ENCODE measurements at regions not wholly inside any gene's neighbourhood (a gene's known extent, or its start where the extent isn't known, plus 50 kb on each side); places are given as distances from the start of the nearest gene placed in this dataset.

DNA sequence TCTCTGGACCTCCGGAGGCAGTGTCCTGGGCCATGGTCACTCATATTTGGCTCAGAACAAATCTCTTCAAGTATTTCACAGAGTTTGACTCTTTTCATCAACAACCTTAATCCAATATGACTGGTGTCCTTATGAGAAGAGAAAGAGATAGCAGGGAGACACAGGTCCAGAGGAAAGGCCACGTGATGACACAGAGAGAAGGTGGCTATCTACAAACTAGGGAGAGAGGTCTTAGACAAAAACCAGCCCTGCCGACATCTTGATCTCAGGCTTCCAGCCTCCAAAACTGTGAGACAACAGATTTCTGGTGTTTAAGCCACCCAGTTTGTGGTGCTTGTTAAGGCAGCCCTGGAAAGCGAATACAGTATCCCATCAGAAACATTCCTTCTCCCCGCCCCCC lies 237.1 kb upstream of the PROK2 start:
- Histone ChIP-seq H3K27ac (no peak overlapping the region), H3K9ac (no peak overlapping the region), H3K4me1 (no peaks in the 10 kb centered on the region), H3K36me3 (no peaks in the 10 kb centered on the region), H4K20me1 (no peaks in the 10 kb centered on the region), H3K4me3 (no peak overlapping the region), H3K4me2 (no peak overlapping the region), H3K9me3 (no peaks in the 10 kb centered on the region), H3K27me3 (no peaks in the 10 kb centered on the region)
- TF ChIP-seq Cebpa-rat (IDR thresholded peaks at IDR 0.05), result no peak

DNA sequence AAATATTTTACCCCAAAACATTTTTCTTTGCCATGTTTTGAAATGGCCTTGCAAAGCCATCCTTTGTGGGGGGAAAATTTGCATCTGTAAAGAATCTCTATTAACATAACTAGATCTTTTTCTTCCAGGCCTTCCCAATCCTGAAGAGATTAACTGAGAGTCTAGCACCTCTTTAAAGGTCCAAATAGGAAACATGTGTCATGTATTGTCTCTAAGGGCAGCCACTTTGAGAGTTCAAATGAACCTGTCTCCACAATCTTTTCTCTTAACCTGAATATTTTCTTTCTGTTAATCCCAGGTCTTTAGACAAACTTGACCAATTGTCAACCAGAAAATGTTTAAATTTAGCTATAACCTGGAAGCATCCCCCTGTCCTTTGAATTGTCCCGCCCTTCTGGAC lies 236.6 kb upstream of the PROK2 start:
- H4K20me1 ChIP-seq, result no peaks in the 10 kb centered on the region
- no peak overlapping the region for H3K9ac ChIP-seq
- no peaks in the 10 kb centered on the region for H3K36me3 ChIP-seq
- H3K27ac ChIP-seq, result no peak overlapping the region
- no peak for TF ChIP-seq Cebpa-rat (IDR thresholded peaks at IDR 0.05)
- H3K27me3 ChIP-seq, result no peaks in the 10 kb centered on the region
- no peak overlapping the region for H3K4me2 ChIP-seq
- H3K4me1 ChIP-seq, result no peaks in the 10 kb centered on the region
- H3K4me3 ChIP-seq, result no peak overlapping the region
- H3K9me3 ChIP-seq, result no peaks in the 10 kb centered on the region

DNA sequence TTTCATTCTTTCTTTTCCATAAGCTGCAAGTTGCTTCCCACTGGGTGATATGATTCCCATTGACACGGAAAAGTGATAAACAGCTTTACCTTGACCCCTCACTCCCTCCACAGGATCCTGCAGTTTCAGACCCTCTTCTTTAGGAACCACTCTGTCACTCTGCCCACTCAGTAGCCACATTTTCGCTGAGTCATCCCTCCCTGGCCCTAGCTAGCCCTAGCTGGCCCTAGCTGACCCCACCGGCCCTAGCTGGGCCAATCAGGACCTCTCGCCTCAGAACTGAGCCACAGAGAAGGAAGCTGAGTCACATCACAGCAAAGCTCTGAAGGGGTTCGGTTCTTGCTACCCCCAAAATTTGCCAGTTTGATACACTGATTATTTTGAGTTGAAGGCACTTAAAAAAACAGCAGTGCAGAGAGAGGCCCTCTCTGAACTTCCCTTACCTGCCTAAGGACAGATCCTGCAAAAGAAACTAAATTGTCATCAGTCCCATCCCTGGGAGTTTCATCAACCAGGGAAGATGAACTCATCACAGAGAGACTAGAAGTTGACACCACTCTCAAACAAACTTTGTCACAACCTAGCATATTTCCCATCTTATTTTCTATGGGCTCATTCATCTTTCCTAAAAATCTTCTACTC lies 233.5 kb upstream of the PROK2 start:
- no peak overlapping the region for H3K4me3 ChIP-seq
- H3K4me1 ChIP-seq, result no peaks in the 10 kb centered on the region
- no peaks in the 10 kb centered on the region for H4K20me1 ChIP-seq
- H3K27me3 ChIP-seq, result no peaks in the 10 kb centered on the region
- TF ChIP-seq Cebpa-rat (IDR thresholded peaks at IDR 0.05), result no peak
- no peak overlapping the region for H3K9ac ChIP-seq
- no peak overlapping the region for H3K27ac ChIP-seq
- no peaks in the 10 kb centered on the region for H3K9me3 ChIP-seq
- no peak overlapping the region for H3K4me2 ChIP-seq
- H3K36me3 ChIP-seq, result no peaks in the 10 kb centered on the region

DNA sequence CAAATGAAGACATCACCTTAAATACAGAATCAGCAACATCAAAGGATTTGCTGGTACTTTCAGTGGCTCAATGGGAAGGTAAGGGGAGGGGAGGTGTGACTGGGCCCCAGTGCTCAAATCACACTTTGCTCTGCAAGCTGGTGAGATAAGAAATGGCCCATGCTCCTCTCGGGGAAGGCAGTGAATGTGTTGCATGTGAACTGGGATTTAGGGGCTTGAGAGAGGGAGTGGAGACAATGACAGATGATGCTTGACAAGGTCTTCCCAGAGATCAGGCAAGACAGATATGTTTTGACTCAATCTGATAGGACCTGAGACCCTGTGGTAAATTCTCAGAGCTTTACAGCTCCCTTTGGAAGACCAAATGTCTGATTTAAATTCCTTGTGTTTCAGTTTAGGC lies 233.0 kb upstream of the PROK2 start:
- Histone ChIP-seq H3K27ac (no peak overlapping the region), H3K4me3 (no peak overlapping the region), H3K27me3 (no peaks in the 10 kb centered on the region), H3K9me3 (no peaks in the 10 kb centered on the region), H3K4me2 (no peak overlapping the region), H3K36me3 (no peaks in the 10 kb centered on the region), H3K9ac (no peak overlapping the region), H4K20me1 (no peaks in the 10 kb centered on the region), H3K4me1 (no peaks in the 10 kb centered on the region)
- TF ChIP-seq Cebpa-rat (IDR thresholded peaks at IDR 0.05), result no peak

DNA sequence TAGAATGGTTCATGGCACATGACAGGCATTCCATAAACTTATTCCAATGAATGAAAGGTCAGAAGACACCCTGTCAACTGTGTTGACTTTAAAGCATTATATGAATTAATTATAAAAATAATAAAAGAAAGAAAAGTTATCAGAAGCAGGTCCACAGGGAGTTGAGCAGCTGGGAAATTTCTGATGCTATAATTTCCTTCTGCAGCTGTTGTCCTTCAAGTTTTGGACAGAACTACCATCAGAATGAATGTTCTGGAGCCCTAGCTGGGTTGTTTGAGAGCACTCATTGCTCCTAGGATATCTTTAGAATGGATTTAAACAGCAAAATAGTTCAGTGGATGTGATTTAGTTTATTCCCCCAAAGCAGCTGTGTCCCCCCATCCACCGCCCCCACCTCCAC lies 232.4 kb upstream of the PROK2 start:
- H3K27me3 ChIP-seq, result no peaks in the 10 kb centered on the region
- no peaks in the 10 kb centered on the region for H4K20me1 ChIP-seq
- H3K4me1 ChIP-seq, result no peaks in the 10 kb centered on the region
- H3K36me3 ChIP-seq, result no peaks in the 10 kb centered on the region
- no peaks in the 10 kb centered on the region for H3K9me3 ChIP-seq
- no peak overlapping the region for H3K4me3 ChIP-seq
- H3K27ac ChIP-seq, result no peak overlapping the region
- no peak overlapping the region for H3K9ac ChIP-seq
- TF ChIP-seq Cebpa-rat (IDR thresholded peaks at IDR 0.05), result no peak
- no peak overlapping the region for H3K4me2 ChIP-seq

DNA sequence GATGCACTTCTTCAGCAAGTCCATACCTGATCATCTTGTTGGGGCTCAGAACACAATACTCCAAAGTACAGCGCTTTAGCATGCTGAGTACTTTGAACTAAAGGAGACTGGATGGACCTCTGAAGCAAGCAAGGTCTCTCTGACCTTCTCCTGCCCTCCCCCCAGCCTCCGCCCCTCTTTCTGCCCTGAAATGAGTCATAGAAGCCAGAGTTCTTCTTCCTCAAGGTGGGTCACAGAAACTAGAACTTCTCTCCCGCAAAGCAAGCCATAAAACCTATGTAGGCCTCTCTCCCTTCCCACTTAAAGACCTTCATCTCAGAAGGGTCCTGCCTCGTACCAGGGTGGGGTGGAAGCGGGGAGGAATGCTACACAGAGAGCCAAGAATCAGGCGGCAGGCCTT lies 230.5 kb upstream of the PROK2 start:
- Histone ChIP-seq H3K36me3 (no peaks in the 10 kb centered on the region), H3K9ac (no peak overlapping the region), H3K4me1 (no peaks in the 10 kb centered on the region), H4K20me1 (no peaks in the 10 kb centered on the region), H3K27me3 (no peaks in the 10 kb centered on the region), H3K9me3 (no peaks in the 10 kb centered on the region), H3K27ac (no peak overlapping the region), H3K4me3 (no peak overlapping the region), H3K4me2 (no peak overlapping the region)
- no peak for TF ChIP-seq Cebpa-rat (IDR thresholded peaks at IDR 0.05)

DNA sequence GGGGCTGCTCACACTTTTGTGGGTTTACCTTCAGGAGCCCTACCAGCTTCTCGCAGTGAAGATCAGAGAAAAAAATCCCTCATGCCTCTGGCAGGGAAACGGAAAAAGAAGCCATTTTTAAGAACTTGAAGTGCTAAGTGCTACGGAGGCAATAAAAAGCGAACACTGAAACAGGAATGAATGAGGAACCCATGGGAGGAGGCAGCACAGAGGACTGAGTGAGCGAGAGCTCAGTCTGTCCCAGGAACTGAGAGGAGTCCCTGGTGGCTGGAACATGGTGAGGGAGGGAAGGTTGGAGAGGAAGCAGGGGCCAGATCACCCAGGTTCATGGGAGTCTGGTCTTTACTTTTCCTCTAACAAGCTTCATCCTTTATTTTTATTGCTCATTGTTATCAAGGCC lies 228.1 kb upstream of the PROK2 start:
- Histone ChIP-seq H3K27ac (no peak overlapping the region), H4K20me1 (no peaks in the 10 kb centered on the region), H3K9me3 (peaks cover 7% of the 10 kb centered on the region; the same call in 1 of the 2 replicates), H3K4me2 (no peak overlapping the region), H3K4me3 (no peak overlapping the region), H3K36me3 (no peaks in the 10 kb centered on the region), H3K9ac (no peak overlapping the region), H3K4me1 (no peaks in the 10 kb centered on the region), H3K27me3 (no peaks in the 10 kb centered on the region)
- no peak for TF ChIP-seq Cebpa-rat (IDR thresholded peaks at IDR 0.05)

DNA sequence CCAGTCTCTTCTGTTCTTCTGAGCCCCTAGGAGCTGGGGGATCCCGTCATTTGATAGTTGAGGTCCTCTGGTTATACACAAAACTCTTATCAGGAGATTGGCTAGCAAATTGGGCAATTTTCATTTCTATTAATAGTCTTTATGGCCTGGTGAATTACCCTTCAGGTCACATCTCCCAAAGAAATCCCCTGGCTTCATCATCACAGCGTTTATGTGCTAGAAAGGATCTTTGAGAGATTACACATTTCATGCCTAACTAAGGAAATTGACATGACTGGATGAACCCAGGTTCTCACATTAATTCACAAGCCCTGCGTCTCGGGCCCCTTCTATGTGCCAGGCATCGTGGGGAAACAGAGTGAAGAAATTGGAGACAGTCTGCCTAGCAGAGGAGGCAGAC lies 227.4 kb upstream of the PROK2 start:
- Histone ChIP-seq H3K4me2 (no peak overlapping the region), H4K20me1 (no peaks in the 10 kb centered on the region), H3K4me1 (no peaks in the 10 kb centered on the region), H3K27ac (no peak overlapping the region), H3K36me3 (no peaks in the 10 kb centered on the region), H3K27me3 (no peaks in the 10 kb centered on the region), H3K9me3 (peaks cover 8% of the 10 kb centered on the region; the same call in 1 of the 2 replicates), H3K4me3 (no peak overlapping the region), H3K9ac (no peak overlapping the region)
- TF ChIP-seq Cebpa-rat (IDR thresholded peaks at IDR 0.05), result no peak

DNA sequence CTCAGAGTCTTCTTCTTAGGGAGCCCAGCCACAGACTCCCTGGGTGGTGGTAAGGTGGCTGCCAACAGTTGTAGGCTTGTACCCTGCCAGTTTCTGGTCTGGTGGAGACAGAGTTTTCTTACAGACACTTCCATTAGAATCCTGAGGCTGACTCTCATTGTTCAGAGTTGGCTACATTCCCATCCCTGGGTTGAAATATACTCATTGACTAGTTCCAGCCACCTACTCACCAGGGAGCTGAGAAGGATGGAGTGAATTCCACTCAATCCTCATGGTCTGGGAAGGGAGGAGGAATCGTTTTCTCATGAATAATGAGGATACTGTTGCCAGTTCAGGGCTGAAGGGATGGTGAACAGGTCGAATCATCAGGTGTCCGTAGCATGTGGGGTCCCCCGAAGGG lies 226.5 kb upstream of the PROK2 start:
- Histone ChIP-seq H3K9ac (no peak overlapping the region), H3K9me3 (peaks cover 17% of the 10 kb centered on the region), H4K20me1 (no peaks in the 10 kb centered on the region), H3K27me3 (no peaks in the 10 kb centered on the region), H3K4me3 (no peak overlapping the region), H3K4me2 (no peak overlapping the region), H3K36me3 (no peaks in the 10 kb centered on the region), H3K4me1 (no peaks in the 10 kb centered on the region), H3K27ac (no peak overlapping the region)
- no peak for TF ChIP-seq Cebpa-rat (IDR thresholded peaks at IDR 0.05)

DNA sequence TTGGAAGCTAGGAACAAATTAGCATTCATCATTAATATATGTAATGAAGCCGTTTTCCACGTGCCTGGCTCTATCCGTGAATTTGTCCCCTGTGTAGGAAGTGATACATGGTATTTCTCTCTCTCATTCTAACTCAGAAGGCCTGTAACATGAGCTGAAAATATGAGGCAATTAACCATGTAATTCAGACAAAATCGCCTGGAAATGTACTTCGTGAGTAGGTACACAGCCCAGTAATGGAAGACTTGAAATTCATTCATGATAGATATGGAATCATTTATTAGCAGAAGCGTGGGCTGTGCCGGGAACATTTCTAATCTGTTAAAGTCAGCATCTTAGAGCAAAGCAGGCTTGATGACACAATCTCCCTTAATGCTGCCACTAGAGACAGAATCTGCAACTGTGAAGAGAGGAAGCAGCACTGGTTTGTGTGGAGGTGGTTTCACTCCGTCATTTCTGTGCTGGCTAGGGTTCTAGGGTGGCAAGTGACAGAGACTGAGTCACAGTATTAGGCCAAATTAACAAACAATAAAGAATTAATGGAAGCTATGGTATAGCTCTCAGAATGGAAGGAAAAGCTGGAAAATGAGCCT lies 225.0 kb upstream of the PROK2 start:
- Histone ChIP-seq H3K9me3 (peaks cover 29% of the 10 kb centered on the region), H3K4me3 (no peak overlapping the region), H3K27me3 (no peaks in the 10 kb centered on the region), H4K20me1 (no peaks in the 10 kb centered on the region), H3K4me2 (no peak overlapping the region), H3K27ac (no peak overlapping the region), H3K9ac (no peak overlapping the region), H3K4me1 (no peaks in the 10 kb centered on the region), H3K36me3 (no peaks in the 10 kb centered on the region)
- no peak for TF ChIP-seq Cebpa-rat (IDR thresholded peaks at IDR 0.05)

Measured in BLaER1 (cell line).